GM12892 (cell line): ENCODE measurements at regions not wholly inside any gene's neighbourhood (a gene's known extent, or its start where the extent isn't known, plus 50 kb on each side); places are given as distances from the start of the nearest gene placed in this dataset.

Experiments
- DNase-seq: peaks from one replicate; pipeline ENCODE4 v3.0.0; 2011; ENCODE audit not compliant: insufficient read length
- FAIRE-seq: peaks from 2 replicates; lab custom pipeline; 2011; peaks lifted over from hg19 to GRCh38; lab: Jason Lieb, UNC
- POLR2A ChIP-seq: IDR thresholded peaks from 2 replicates; pipeline ENCODE4 v1.6.1; 2011; ENCODE audit warnings: low read depth, low read length, control low read depth
- POLR2AphosphoS5 ChIP-seq: IDR thresholded peaks from 2 replicates; pipeline ENCODE4 v1.6.1; 2011; ENCODE audit warnings: low read depth, low read length, control low read depth
- TAF1 ChIP-seq: IDR thresholded peaks from 2 replicates; pipeline ENCODE4 v1.6.1; 2011; ENCODE audit warnings: low read depth, mild to moderate bottlenecking, control low read depth, low read length, borderline replicate concordance

GRCh38 chr22:27435844-27436576 is 365.5 kb downstream of the MN1 start:
- FAIRE-seq: no peak
- no peak for TF ChIP-seq POLR2AphosphoS5
- no peak for TF ChIP-seq POLR2A
- no peak for TF ChIP-seq TAF1
- no peak for DNase-seq

DNA sequence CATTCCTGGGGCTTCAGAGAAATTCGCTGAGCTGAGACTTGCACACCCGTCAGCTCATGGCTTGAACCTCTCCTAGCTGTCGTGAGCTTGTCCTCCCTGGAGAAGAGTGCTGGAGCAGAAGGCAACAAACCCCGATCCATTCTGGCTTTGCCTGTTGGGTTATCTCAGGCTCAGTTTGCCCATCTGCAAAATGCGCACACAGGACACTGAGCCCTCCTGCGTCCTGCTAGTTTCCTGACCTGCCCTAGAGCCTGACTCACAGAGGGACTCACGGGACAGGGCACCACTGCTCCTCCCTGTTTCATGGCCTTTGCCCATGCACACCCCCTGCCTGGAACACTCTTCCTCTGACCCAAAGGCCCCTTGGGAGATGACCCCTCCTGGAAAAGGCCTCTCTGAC is 365.0 kb downstream of the MN1 start:
- no peak for TF ChIP-seq POLR2AphosphoS5
- TF ChIP-seq TAF1: no peak
- no peak for TF ChIP-seq POLR2A
- DNase-seq: no peak
- no peak for FAIRE-seq

DNA sequence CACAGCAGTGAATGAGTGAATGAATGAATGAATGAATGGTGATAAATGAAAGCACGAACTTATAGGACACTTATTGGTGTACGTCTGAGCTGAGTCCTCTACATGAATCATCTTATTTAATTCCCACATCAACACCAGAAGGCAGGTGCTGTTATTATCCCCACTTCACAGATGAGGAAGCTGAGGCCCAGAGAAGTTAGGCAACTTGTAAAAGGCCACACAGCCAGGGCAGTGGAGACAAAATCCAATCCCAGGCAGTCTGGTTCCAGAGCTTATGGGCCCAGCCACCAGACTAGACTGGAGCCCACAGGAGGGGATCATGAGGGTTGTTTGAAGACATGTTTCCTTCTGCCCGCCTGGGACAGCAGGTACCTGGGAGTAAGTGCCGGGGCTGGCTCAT is 364.0 kb downstream of the MN1 start:
- FAIRE-seq (no peak), DNase-seq (no peak)
- no peak for TF ChIP-seq POLR2A
- no peak for TF ChIP-seq POLR2AphosphoS5
- no peak for TF ChIP-seq TAF1

DNA sequence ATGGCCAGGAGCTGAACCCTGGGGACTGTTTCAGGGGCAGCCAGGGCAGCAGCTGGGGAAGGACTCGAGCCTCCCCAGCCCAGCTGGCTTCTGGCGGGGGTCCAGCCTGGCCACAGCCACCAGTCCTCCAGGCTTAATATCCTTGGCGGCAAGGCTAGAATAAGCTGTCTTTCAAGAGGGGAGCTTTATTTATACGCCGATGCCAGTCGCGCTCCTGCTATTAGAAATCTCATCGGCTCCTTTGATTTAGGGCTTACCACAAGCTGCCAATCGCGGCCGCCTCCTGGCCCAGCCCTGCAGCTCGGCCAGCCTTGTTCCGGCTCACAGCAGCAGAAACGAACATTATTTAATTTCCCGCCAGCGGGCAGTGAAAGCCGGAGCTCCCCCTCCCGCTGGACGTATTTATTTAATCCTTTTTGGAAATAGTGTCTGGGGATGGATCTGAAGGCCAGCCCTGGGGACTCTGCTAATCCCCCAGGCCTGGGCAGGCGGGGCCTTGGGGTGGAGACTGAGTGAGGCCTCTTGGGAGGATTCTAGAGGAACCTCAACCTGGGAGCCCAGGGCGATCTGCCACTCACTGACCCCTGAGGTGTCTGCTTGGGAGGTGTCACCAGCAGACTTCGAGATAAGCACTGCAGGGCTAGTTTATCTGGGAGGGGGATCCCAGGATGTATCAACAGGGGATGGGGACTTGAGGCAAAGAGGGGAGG is 363.1 kb downstream of the MN1 start:
- no peak for TF ChIP-seq POLR2A
- no peak for TF ChIP-seq POLR2AphosphoS5
- TF ChIP-seq TAF1: no peak
- FAIRE-seq: no peak
- no peak for DNase-seq

DNA sequence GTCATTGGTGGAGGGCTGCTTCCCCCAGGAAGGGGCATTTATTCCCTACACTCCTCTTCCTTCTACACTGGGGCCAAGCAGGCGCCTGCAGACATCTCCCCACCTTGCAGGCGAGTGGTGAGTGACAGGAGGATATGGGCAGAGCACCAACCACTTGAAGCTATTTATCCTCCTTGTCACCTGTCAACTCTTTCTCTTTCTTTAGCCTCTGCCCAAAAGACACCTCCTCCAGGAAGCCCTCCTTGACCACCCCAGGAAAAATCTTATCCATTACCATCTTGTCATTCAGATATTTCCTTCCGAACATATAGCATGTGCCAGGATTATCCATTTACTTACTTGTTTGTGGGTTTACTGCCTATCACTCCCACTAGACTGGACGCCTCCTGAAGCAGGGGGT is 362.4 kb downstream of the MN1 start:
- FAIRE-seq: no peak
- no peak for TF ChIP-seq TAF1
- TF ChIP-seq POLR2AphosphoS5: no peak
- no peak for TF ChIP-seq POLR2A

GRCh38 chr22:27440304-27440865 is 361.2 kb downstream of the MN1 start:
- TF ChIP-seq POLR2AphosphoS5 (no peak), TAF1 (no peak), POLR2A (no peak)
- DNase-seq (no peak), FAIRE-seq (no peak)

More for the DNA sequence above, 362.4 kb downstream of the MN1 start:
- DNase-seq: no peak

DNA sequence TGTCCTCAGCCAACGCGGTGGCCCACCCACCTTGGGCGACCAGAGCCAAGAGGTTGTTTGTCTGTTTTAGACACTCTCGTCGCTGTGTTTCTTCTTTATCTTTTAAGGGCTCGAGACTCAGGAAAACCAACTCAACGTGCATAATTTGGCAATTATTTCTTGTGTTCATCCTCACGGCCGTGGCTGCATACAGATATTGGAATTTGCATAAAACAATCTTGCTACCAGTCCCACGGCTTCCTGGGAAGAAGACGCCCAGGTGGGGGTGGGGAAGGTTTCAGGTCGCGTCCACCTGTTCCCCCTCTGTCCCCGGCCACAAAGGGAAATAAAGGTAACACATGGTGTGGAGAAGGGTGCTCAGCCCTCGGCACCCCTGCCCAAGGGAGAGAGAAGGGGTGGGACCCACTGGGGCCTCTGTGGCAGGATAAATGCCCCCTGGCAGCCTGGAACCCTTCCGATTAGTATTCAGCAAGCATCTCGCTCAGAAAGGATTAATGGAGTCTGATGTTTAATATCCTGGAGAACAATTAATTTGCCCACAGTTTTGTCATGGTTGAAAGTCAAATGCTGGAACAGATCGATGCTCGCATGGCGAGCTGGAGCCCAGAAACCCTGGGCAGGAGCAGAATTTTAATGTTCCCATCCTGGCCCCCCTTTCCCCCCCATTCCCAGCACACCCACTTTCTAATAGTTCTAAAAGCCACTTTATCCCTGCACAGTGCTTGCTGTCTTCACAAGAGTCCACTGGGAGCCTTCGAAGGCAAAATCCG is 359.7 kb downstream of the MN1 start:
- no peak for FAIRE-seq
- TF ChIP-seq POLR2AphosphoS5 (no peak), TAF1 (no peak), POLR2A (no peak)
- no peak for DNase-seq

DNA sequence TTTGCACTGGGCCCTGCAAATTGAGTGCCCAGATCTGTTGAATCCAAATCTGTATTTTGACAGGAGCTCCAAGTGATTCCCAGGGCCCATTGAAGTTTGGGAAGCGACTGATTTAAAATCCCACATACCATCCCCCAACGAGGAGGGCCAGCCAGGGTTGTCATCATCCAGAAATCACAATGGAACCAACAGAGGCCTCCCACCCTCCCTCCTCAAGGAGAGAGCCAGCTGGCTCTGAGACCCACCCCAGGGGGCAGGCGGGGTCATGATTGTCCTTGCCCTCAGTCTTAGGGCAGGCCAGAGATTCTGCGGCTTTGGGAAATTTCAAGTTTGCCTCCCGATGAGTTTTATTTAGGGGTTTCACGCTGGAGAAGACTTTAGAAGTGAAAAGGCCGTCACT is 358.2 kb downstream of the MN1 start:
- no peak for DNase-seq
- FAIRE-seq: no peak
- no peak for TF ChIP-seq POLR2AphosphoS5
- no peak for TF ChIP-seq TAF1
- no peak for TF ChIP-seq POLR2A

DNA sequence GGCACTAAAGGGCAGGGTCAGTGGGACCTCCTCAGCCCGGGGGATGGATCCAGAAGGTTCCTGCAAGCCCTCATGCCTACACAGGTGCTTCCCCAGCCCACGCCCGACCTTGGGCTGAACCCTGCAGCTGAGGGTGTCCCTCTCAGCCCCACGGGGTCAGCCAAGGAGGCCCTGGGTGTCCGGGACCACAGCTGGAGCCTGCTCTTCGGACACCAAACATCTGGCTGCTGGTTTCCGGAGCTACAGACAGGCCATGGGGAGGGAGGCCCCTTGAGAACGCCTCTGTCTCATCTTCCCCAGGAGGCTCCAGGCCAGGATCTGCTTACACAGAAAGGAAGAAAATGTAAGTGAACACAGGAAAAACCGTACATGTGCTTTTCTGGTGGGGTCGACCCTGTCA is 355.7 kb downstream of the MN1 start:
- no peak for DNase-seq
- FAIRE-seq: no peak
- TF ChIP-seq POLR2AphosphoS5: no peak
- no peak for TF ChIP-seq POLR2A
- TF ChIP-seq TAF1: no peak

DNA sequence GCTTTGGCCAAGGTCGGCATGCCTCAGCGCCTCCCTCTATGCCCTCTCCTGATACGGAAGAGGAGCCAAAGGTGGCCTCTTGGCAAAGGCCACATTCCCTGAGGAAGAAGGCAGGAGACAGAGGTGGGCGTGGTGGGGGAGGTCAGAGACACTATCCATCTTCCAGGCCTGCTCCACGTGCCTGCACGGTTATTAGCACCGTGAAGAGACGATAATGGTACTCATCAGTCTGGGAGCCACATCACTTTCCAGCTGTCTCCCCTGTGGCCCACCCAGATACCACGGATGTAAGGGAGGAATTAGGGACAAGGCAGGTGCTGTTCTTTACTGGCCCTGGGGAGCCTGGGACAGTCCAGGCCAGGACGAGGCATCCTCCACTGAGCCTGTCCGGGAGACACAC is 354.3 kb downstream of the MN1 start:
- FAIRE-seq (no peak), DNase-seq (no peak)
- TF ChIP-seq TAF1 (no peak), POLR2A (no peak)

GRCh38 chr22:27450448-27450847 is 351.1 kb downstream of the MN1 start:
- TF ChIP-seq TAF1 (no peak), POLR2AphosphoS5 (no peak), POLR2A (no peak)
- DNase-seq (no peak), FAIRE-seq (no peak)

DNA sequence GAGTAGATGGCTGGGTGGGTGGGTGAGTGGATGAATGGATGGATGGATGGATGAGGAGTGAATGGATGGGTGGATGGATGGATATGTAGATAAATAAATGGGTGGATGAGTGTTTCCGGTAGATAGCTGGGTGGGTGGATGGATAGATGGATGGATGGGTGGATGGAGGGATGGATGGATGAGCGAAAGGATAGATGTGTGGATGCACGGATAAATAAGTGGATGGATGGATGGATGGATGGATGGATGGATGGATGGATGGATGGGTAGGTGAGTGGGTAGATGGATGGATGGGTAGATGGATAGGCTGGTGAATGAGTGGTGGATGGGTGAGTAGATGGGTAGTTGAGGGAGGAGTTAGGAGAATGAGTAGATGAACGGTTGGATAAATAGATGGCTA is 349.3 kb downstream of the MN1 start:
- DNase-seq (no peak), FAIRE-seq (no peak)
- TF ChIP-seq TAF1 (no peak), POLR2A (no peak), POLR2AphosphoS5 (no peak)
